NCI-H526 (cell line): ENCODE measurements at regions not wholly inside any gene's neighbourhood (a gene's known extent, or its start where the extent isn't known, plus 50 kb on each side); places are given as distances from the start of the nearest gene placed in this dataset.

Experiments
- DNase-seq, 2 experiments: peaks; one replicate each; lab custom pipeline; 2025; lab: John Stamatoyannopoulos, UW

GRCh38 chr3:190790185-190790584 is 72.3 kb downstream of the GMNC start:
- no peak for DNase-seq

GRCh38 chr3:190786898-190787297 is 75.6 kb downstream of the GMNC start:
- no peak for DNase-seq

GRCh38 chr3:190785047-190785446 is 77.4 kb downstream of the GMNC start:
- no peak for DNase-seq

GRCh38 chr3:190780524-190780923 is 82.0 kb downstream of the GMNC start:
- DNase-seq = no peak

- DNase-seq = no peak
Measured at GRCh38 chr3:190774633-190775032, 87.9 kb downstream of the GMNC start.

GRCh38 chr3:190773948-190774347 is 88.5 kb downstream of the GMNC start:
- no peak for DNase-seq

GRCh38 chr3:190772831-190773230 is 89.7 kb downstream of the GMNC start:
- no peak for DNase-seq

GRCh38 chr3:190768891-190769290 is 93.6 kb downstream of the GMNC start:
- peak; percentile 14 for DNase-seq

GRCh38 chr3:190767851-190768250 is 94.6 kb downstream of the GMNC start:
- no peak for DNase-seq

- peak; percentile 61 to 68 for DNase-seq
Measured at GRCh38 chr3:190764231-190765134, 98.0 kb downstream of the GMNC start.

- DNase-seq = no peak
Measured at GRCh38 chr3:190762801-190763200, 99.7 kb downstream of the GMNC start.

- no peak for DNase-seq
Measured at GRCh38 chr3:190747571-190747970, 114.9 kb downstream of the GMNC start.

GRCh38 chr3:190746986-190747385 is 115.5 kb downstream of the GMNC start:
- DNase-seq = no peak

- DNase-seq = no peak
Measured at GRCh38 chr3:190746531-190746930, 116.0 kb downstream of the GMNC start.

GRCh38 chr3:190741788-190742187 is 120.7 kb downstream of the GMNC start:
- DNase-seq = no peak

- DNase-seq = no peak
Measured at GRCh38 chr3:190739641-190740185, 122.8 kb downstream of the GMNC start.

GRCh38 chr3:190738636-190739155 is 123.8 kb downstream of the GMNC start:
- no peak for DNase-seq

GRCh38 chr3:190737446-190737845 is 125.0 kb downstream of the GMNC start:
- no peak for DNase-seq

GRCh38 chr3:190734490-190734889 is 128.0 kb downstream of the GMNC start:
- no peak for DNase-seq

GRCh38 chr3:190733591-190734146 is 128.8 kb downstream of the GMNC start:
- no peak for DNase-seq

- DNase-seq = no peak
Measured at GRCh38 chr3:190731596-190731995, 130.9 kb downstream of the GMNC start.

GRCh38 chr3:190728574-190729246 is 133.8 kb downstream of the GMNC start:
- no peak for DNase-seq
